HEK293T (cell line): ENCODE measurements at regions not wholly inside any gene's neighbourhood (a gene's known extent, or its start where the extent isn't known, plus 50 kb on each side); places are given as distances from the start of the nearest gene placed in this dataset.

ENCODE experiments used
- CTCF ChIA-PET: fragments of 350-600 bp; formaldehyde crosslinking; extraction: SDS; loops from one replicate; lab custom pipeline; 2021; ENCODE audit warnings: antibody characterized with exemption, inconsistent platforms; lab: Yijun Ruan, JAX
- POLR2A ChIA-PET: fragments of 350-600 bp; formaldehyde crosslinking; extraction: SDS; loops from one replicate; lab custom pipeline; 2020; ENCODE audit warnings: antibody characterized with exemption, inconsistent platforms; lab: Yijun Ruan, JAX
- DNase-seq: peaks from one replicate; pipeline ENCODE4 v3.0.0; 2012; ENCODE audit warnings: mixed read lengths; ENCODE audit errors: extremely low spot score
- ARNT ChIP-seq: fragments of 450-650 bp; IDR thresholded peaks from 2 replicates; pipeline ENCODE4 v1.6.1; 2017; ENCODE audit warnings: mild to moderate bottlenecking
- BHLHE40 ChIP-seq: fragments of 450-650 bp; IDR thresholded peaks from 2 replicates; pipeline ENCODE4 v1.6.1; 2016; ENCODE audit warnings: mild to moderate bottlenecking, moderate library complexity, borderline replicate concordance
- CTBP1 ChIP-seq: fragments of 450-650 bp; IDR thresholded peaks from 2 replicates; pipeline ENCODE4 v1.6.1; 2016; ENCODE audit warnings: borderline replicate concordance
- ELF4 ChIP-seq: fragments of 450-650 bp; IDR thresholded peaks from 2 replicates; pipeline ENCODE4 v1.6.1; 2017; ENCODE audit warnings: antibody characterized with exemption
- FOXA1 ChIP-seq: fragments of 450-650 bp; IDR thresholded peaks from 2 replicates; pipeline ENCODE4 v1.6.1; 2016; ENCODE audit warnings: mild to moderate bottlenecking
- FOXK2 ChIP-seq: fragments of 450-650 bp; IDR thresholded peaks from 2 replicates; pipeline ENCODE4 v1.6.1; 2016; ENCODE audit warnings: mild to moderate bottlenecking
- FOXM1 ChIP-seq: fragments of 450-650 bp; IDR thresholded peaks from 2 replicates; pipeline ENCODE4 v1.6.1; 2017; ENCODE audit warnings: mild to moderate bottlenecking, borderline replicate concordance
- HDGF ChIP-seq: fragments of 450-650 bp; IDR thresholded peaks from 2 replicates; pipeline ENCODE4 v1.6.1; 2017; ENCODE audit warnings: antibody characterized with exemption, borderline replicate concordance
- L3MBTL2 ChIP-seq: fragments of 450-650 bp; conservative IDR thresholded peaks from 2 replicates; pipeline ENCODE4 v1.6.1; 2016; ENCODE audit warnings: mild to moderate bottlenecking
- LEF1 ChIP-seq: fragments of 450-650 bp; IDR thresholded peaks from 2 replicates; pipeline ENCODE4 v1.6.1; 2017; ENCODE audit warnings: mild to moderate bottlenecking, borderline replicate concordance
- NFRKB ChIP-seq: fragments of 450-650 bp; IDR thresholded peaks from 2 replicates; pipeline ENCODE4 v1.6.1; 2016; ENCODE audit warnings: mild to moderate bottlenecking, moderate library complexity
- PKNOX1 ChIP-seq: fragments of 450-650 bp; IDR thresholded peaks from 2 replicates; pipeline ENCODE4 v1.6.1; 2016
- SP1 ChIP-seq: fragments of 450-650 bp; IDR thresholded peaks from 2 replicates; pipeline ENCODE4 v1.6.1; 2017
- SUZ12 ChIP-seq: fragments of 450-650 bp; IDR thresholded peaks from 2 replicates; pipeline ENCODE4 v1.6.1; 2016; ENCODE audit warnings: mild to moderate bottlenecking
- TARDBP ChIP-seq: fragments of 450-650 bp; IDR thresholded peaks from 2 replicates; pipeline ENCODE4 v1.6.1; 2016
- ZNF384 ChIP-seq: fragments of 450-650 bp; IDR thresholded peaks from 2 replicates; pipeline ENCODE4 v1.6.1; 2016

- ChIA-PET POLR2A (no interaction called here), CTCF (no interaction called here)
- TF ChIP-seq NFRKB, result no peak
- no peak for TF ChIP-seq FOXM1
These were observed 238.2 kb upstream of the OBI1 start for GRCh38 chr13:78897200-78897599.

GRCh38 chr13:78884571-78884970 lies 225.6 kb upstream of the OBI1 start:
- CTCF ChIA-PET, result no interaction called here
- POLR2A ChIA-PET, result no interaction called here
- no peak for DNase-seq
- TF ChIP-seq SUZ12, result no peak
- no peak for TF ChIP-seq CTBP1
- TF ChIP-seq PKNOX1, result peak; percentile 55

More at GRCh38 chr13:78897200-78897599, 238.2 kb upstream of the OBI1 start:
- no peak for DNase-seq

- no peak for TF ChIP-seq FOXK2
- no peak for TF ChIP-seq ZNF384
- no peak for TF ChIP-seq ELF4
- no peak for TF ChIP-seq NFRKB
- TF ChIP-seq LEF1, result no peak
- CTCF ChIA-PET, result interaction anchor here (1.3 to 1.5 kb wide), 2 partner anchors 11 to 97 kb away, joined by 3 to 5 read pairs; no protein-coding TSS in a partner anchor
- peak; percentile 61 for DNase-seq
- POLR2A ChIA-PET, result interaction anchor here (0.7 kb wide), 1 partner anchor 35 kb away, joined by 3 read pairs; no protein-coding TSS in a partner anchor
These were observed 222.8 kb upstream of the OBI1 start for GRCh38 chr13:78881751-78882150.

GRCh38 chr13:78881054-78881453 lies 222.1 kb upstream of the OBI1 start:
- CTCF ChIA-PET, result interaction anchor here (0.7 to 1.5 kb wide), 3 partner anchors 12 to 104 kb away, joined by 3 to 5 read pairs (median 3); no protein-coding TSS in a partner anchor
- POLR2A ChIA-PET, result interaction anchor here (0.7 kb wide), 2 partner anchors 35 to 100 kb away, joined by 3 read pairs; no protein-coding TSS in a partner anchor

GRCh38 chr13:78876915-78877549 lies 218.1 kb upstream of the OBI1 start:
- CTCF ChIA-PET, result interaction anchor here (0.6 to 1.4 kb wide), 2 partner anchors 101 to 710 kb away, joined by 3 to 11 read pairs; no protein-coding TSS in a partner anchor
- POLR2A ChIA-PET, result no interaction called here
- DNase-seq, result no peak
- TF ChIP-seq BHLHE40 (no peak), TARDBP (no peak), ZNF384 (no peak), FOXA1 (no peak), SP1 (no peak), CTBP1 (no peak), PKNOX1 (no peak), HDGF (no peak), ELF4 (no peak), ARNT (no peak), FOXK2 (no peak), L3MBTL2 (no peak), NFRKB (no peak), LEF1 (no peak), SUZ12 (no peak), FOXM1 (no peak)

More at GRCh38 chr13:78881054-78881453, 222.1 kb upstream of the OBI1 start:
- DNase-seq, result peak; percentile 38
- no peak for TF ChIP-seq LEF1
- TF ChIP-seq PKNOX1, result no peak
- TF ChIP-seq L3MBTL2, result no peak
- TF ChIP-seq SP1, result no peak
- no peak for TF ChIP-seq FOXK2
- TF ChIP-seq ZNF384, result no peak
- no peak for TF ChIP-seq FOXM1
- TF ChIP-seq TARDBP, result no peak
- TF ChIP-seq SUZ12, result no peak
- no peak for TF ChIP-seq ELF4
- no peak for TF ChIP-seq CTBP1
- TF ChIP-seq BHLHE40, result no peak
- TF ChIP-seq ARNT, result no peak
- TF ChIP-seq NFRKB, result no peak
- no peak for TF ChIP-seq HDGF
- no peak for TF ChIP-seq FOXA1

- DNase-seq, result peak; percentile 48
- ChIA-PET POLR2A (no interaction called here), CTCF (interaction anchor here (0.5 to 1.4 kb wide), 4 partner anchors 102 to 709 kb away, joined by 3 to 11 read pairs (median 4); no protein-coding TSS in a partner anchor)
- TF ChIP-seq FOXK2 (no peak), LEF1 (no peak), CTBP1 (no peak), TARDBP (no peak), BHLHE40 (no peak), HDGF (no peak), NFRKB (no peak), ARNT (no peak), SP1 (no peak), ELF4 (no peak), ZNF384 (no peak), FOXA1 (no peak), FOXM1 (no peak), L3MBTL2 (no peak), SUZ12 (no peak), PKNOX1 (no peak)
These were observed 217.0 kb upstream of the OBI1 start for GRCh38 chr13:78875792-78876580.
